Astrocyte (in vitro differentiated cells and primary cell): ENCODE measurements at regions not wholly inside any gene's neighbourhood (a gene's known extent, or its start where the extent isn't known, plus 50 kb on each side); places are given as distances from the start of the nearest gene placed in this dataset.

Experiments used
- EZH2 ChIP-seq: IDR thresholded peaks from 2 replicates; pipeline ENCODE4 v1.6.1; 2012; ENCODE audit warnings: mild to moderate bottlenecking, low read length, inconsistent platforms; ENCODE audit not compliant: insufficient read depth
- TF ChIP-seq, protein P1 (sequence below): IDR thresholded peaks from 2 replicates; pipeline ENCODE4 v1.5.1; 2011; ENCODE audit warnings: low read depth, mild to moderate bottlenecking, inconsistent platforms, low read length, moderate library complexity; ENCODE audit not compliant: insufficient read depth

DNA sequence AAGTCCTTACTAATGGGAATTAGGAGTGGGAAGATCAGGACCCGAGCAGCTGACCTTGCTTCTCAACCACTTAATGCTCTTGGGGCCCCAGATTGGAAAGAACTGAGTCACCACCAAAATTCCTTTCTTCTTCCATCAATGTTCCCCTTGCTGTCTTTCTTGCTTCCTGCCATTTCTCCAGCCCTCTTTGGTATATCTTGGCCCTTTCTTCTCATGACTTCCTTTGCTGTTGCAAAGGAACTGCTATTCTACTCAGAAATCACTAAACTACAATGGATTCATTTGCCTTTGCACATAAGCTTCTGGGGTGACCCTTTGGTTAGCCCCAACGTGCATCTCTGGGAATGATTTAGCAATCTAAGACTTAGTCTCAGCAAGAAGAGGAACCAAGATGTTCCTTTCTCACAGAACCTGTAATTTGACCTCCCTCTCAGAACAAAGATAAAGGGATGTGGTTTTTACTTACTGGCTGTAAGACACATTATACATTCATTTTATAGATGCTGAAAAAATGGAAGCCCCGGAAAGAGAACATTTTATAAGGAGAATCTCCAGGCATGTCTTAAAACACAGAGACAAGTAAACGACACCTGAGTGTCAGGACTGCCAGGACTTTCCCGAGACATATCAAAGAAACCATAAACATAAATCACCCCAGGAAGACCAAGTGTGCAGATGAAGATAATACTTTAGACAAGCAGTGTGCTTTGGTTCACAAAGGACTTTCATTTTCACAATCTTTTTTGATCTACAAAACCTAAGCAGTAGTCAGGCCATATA lies 99.0 kb upstream of the TNFAIP3 start:
- TF ChIP-seq, protein P1, sequence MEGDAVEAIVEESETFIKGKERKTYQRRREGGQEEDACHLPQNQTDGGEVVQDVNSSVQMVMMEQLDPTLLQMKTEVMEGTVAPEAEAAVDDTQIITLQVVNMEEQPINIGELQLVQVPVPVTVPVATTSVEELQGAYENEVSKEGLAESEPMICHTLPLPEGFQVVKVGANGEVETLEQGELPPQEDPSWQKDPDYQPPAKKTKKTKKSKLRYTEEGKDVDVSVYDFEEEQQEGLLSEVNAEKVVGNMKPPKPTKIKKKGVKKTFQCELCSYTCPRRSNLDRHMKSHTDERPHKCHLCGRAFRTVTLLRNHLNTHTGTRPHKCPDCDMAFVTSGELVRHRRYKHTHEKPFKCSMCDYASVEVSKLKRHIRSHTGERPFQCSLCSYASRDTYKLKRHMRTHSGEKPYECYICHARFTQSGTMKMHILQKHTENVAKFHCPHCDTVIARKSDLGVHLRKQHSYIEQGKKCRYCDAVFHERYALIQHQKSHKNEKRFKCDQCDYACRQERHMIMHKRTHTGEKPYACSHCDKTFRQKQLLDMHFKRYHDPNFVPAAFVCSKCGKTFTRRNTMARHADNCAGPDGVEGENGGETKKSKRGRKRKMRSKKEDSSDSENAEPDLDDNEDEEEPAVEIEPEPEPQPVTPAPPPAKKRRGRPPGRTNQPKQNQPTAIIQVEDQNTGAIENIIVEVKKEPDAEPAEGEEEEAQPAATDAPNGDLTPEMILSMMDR: no peak
- TF ChIP-seq EZH2: no peak
